Ovary (tissue), 7 donors: ENCODE measurements at regions not wholly inside any gene's neighbourhood (a gene's known extent, or its start where the extent isn't known, plus 50 kb on each side); places are given as distances from the start of the nearest gene placed in this dataset.

Experiments used
- DNase-seq, 5 donors: peaks; one replicate each; pipeline ENCODE4 v3.0.0-alpha.2; 2019 to 2020
- H3K27ac ChIP-seq, 2 donors: fragments of 200-600 bp; one replicate each; pipeline versions ENCODE4 v1.5.1 to v1.8.0; 2019 to 2022
- H3K27me3 ChIP-seq: fragments of 200-600 bp; one replicate; pipeline ENCODE4 v1.8.0; 2022
- H3K36me3 ChIP-seq: fragments of 200-600 bp; sonication (generic); one replicate; pipeline ENCODE4 v1.5.1; 2019
- H3K4me1 ChIP-seq: one replicate; pipeline ENCODE4 v1.8.1; 2013; ENCODE audit warnings: mild to moderate bottlenecking, moderate library complexity; ENCODE audit not compliant: insufficient read depth
- H3K4me3 ChIP-seq: fragments of 200-600 bp; sonication (generic); one replicate; pipeline ENCODE4 v1.5.1; 2017
- H3K9me3 ChIP-seq, 2 donors: fragments of 200-600 bp in 1 of 2; sonication (generic) in 1 of 2; one replicate each; pipeline versions ENCODE4 v1.5.1 to v1.8.1; 2013 to 2019; ENCODE audit warnings: mild to moderate bottlenecking in 1 of 2, moderate library complexity in 1 of 2
- CTCF ChIP-seq, 3 donors: fragments of 450-650 bp in 2 of 3; fragments of 200-600 bp in 1 of 3; IDR thresholded peaks; one replicate each; pipeline versions ENCODE4 v1.5.1 to v1.8.0; 2016 to 2022; ENCODE audit warnings: antibody characterized with exemption in 3 of 3, mild to moderate bottlenecking in 1 of 3
- EP300 ChIP-seq: sonication (generic); formaldehyde crosslinking; IDR thresholded peaks from one replicate; pipeline ENCODE4 v1.6.1; 2017; ENCODE audit warnings: antibody characterized with exemption
- POLR2A ChIP-seq: fragments of 450-650 bp; IDR thresholded peaks from one replicate; pipeline ENCODE4 v1.6.1; 2017; ENCODE audit warnings: antibody characterized with exemption, mild to moderate bottlenecking, moderate library complexity
- WGBS, 3 donors: extraction: QIAGEN DNeasy Blood & Tissue Kit in 1 of 3; methylation state at CpG; one replicate each; pipeline versions ENCODE4 v1.1.5 to v1.1.7; 2013 to 2017; 5-methylcytosine and 5-hydroxymethylcytosine counted together
- intact Hi-C, 4 donors: fragments of 100-400 bp; cut with DNase I; formaldehyde crosslinking; loops; one replicate each; pipeline versions ENCODE4 v1.11.0 to v1.15.1; 2022 to 2023
- donor health status: DM: no; HTN: no; CAD: no; lungs with moderate emphysema.
- donor health status: DM: no; HTN: no; CAD: no.
- donor health status: Bipolar disorder and iron deficiency.
- donor health status: DM: no; HTN: no; CAD: no.
- donor health status: DM: yes; HTN: yes; CAD: no.

GRCh38 chr9:19938990-19939733 is 150.3 kb upstream of the SLC24A2 start:
- no peak for TF ChIP-seq EP300
- no peak for TF ChIP-seq CTCF (IDR thresholded peaks at IDR 0.05)
- no peak for TF ChIP-seq POLR2A
- no peaks in the 10 kb centered on the region for H3K36me3 ChIP-seq
- intact Hi-C loops = no loop called here
- H3K27ac ChIP-seq = no peak overlapping the region
- WGBS, 3 donors = 86 to 92% (median 89%) methylated on average over 6 of the region's 6 CpGs
- no peak for DNase-seq
- peaks cover 3% of the 10 kb centered on the region for H3K4me1 ChIP-seq
- H3K4me3 ChIP-seq = no peak overlapping the region
- no peaks in the 10 kb centered on the region for H3K9me3 ChIP-seq
- H3K27me3 ChIP-seq = no peaks in the 10 kb centered on the region

GRCh38 chr9:19937121-19937520 is 148.3 kb upstream of the SLC24A2 start:
- Histone ChIP-seq H3K4me1 (peaks cover 3% of the 10 kb centered on the region), H3K9me3 (no peaks in the 10 kb centered on the region), H3K36me3 (no peaks in the 10 kb centered on the region), H3K27ac (no peak overlapping the region), H3K4me3 (no peak overlapping the region), H3K27me3 (no peaks in the 10 kb centered on the region)
- 63 to 92% (median 84%) methylated on average over 1 of the region's 1 CpG for WGBS, 3 donors
- intact Hi-C loops = no loop called here
- TF ChIP-seq EP300 = no peak
- TF ChIP-seq POLR2A = no peak
- TF ChIP-seq CTCF (IDR thresholded peaks at IDR 0.05) = no peak
- no peak for DNase-seq

- no peak for TF ChIP-seq CTCF (IDR thresholded peaks at IDR 0.05)
- TF ChIP-seq EP300 = no peak
- no peak for TF ChIP-seq POLR2A
- H3K4me3 ChIP-seq = no peak overlapping the region
- WGBS, 3 donors = 0 to 95% (median 26%) methylated on average over 1 of the region's 1 CpG
- no peaks in the 10 kb centered on the region for H3K36me3 ChIP-seq
- H3K4me1 ChIP-seq = peaks cover 3% of the 10 kb centered on the region
- H3K27ac ChIP-seq = no peak overlapping the region
- H3K9me3 ChIP-seq = no peaks in the 10 kb centered on the region
- DNase-seq = no peak
- intact Hi-C loops = no loop called here
- H3K27me3 ChIP-seq = no peaks in the 10 kb centered on the region
Observed at GRCh38 chr9:19936598-19936997, 147.8 kb upstream of the SLC24A2 start.

GRCh38 chr9:19935422-19935821 is 146.6 kb upstream of the SLC24A2 start:
- 91 to 93% (median 92%) methylated on average over 4 of the region's 4 CpGs for WGBS, 3 donors
- intact Hi-C loops = no loop called here
- Histone ChIP-seq H3K9me3 (no peaks in the 10 kb centered on the region), H3K27me3 (no peaks in the 10 kb centered on the region), H3K4me3 (no peak overlapping the region), H3K27ac (no peak overlapping the region), H3K4me1 (peaks cover 3% of the 10 kb centered on the region), H3K36me3 (no peaks in the 10 kb centered on the region)
- TF ChIP-seq POLR2A (no peak), EP300 (no peak), CTCF (IDR thresholded peaks at IDR 0.05) (no peak)
- DNase-seq = no peak
